Fibroblast of villous mesenchyme (primary cell): ENCODE measurements at regions not wholly inside any gene's neighbourhood (a gene's known extent, or its start where the extent isn't known, plus 50 kb on each side); places are given as distances from the start of the nearest gene placed in this dataset.
A peak's percentile ranks its signal among the peaks of the same experiment; 100 is the strongest.

Experiments
- DNase-seq: peaks from one replicate; pipeline ENCODE4 v3.0.0-alpha.2; 2010; ENCODE audit warnings: low read depth
- H3K4me3 ChIP-seq: 2 replicates; pipeline ENCODE4 v1.5.1; 2011; ENCODE audit warnings: low read depth, mild to moderate bottlenecking, low read length
- CTCF ChIP-seq: IDR thresholded peaks from 2 replicates; pipeline ENCODE4 v1.5.1; 2012; ENCODE audit warnings: low read depth, mild to moderate bottlenecking, low read length; ENCODE audit not compliant: insufficient read depth

GRCh38 chr4:1515156-1515555 lies 108.9 kb upstream of the NKX1-1 start:
- no peak for DNase-seq
- no peak for TF ChIP-seq CTCF
- no peak overlapping the region for H3K4me3 ChIP-seq

DNA sequence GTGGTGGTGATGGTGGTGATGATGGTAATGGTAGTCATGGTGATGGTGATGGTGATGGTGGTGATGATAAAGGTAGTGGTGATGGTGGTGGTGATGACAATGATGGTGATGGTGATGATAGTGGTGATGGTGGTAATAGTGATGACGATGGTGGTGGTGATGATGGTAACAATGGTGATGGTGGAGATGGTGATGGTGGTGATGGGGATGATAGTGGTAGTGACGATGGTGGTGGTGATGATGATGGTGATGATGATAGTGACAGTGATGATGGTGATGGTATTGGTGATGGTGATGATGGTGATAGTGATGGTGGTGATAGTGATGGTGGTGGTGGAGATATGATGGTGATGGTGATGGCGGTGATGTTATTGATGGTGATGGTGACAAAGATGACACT lies 108.4 kb upstream of the NKX1-1 start:
- no peak for DNase-seq
- no peak for TF ChIP-seq CTCF

GRCh38 chr4:1513936-1514483 lies 107.8 kb upstream of the NKX1-1 start:
- DNase-seq: no peak
- H3K4me3 ChIP-seq: no peak overlapping the region
- TF ChIP-seq CTCF: no peak

More for the DNA sequence above, 108.4 kb upstream of the NKX1-1 start:
- H3K4me3 ChIP-seq: no peak overlapping the region

DNA sequence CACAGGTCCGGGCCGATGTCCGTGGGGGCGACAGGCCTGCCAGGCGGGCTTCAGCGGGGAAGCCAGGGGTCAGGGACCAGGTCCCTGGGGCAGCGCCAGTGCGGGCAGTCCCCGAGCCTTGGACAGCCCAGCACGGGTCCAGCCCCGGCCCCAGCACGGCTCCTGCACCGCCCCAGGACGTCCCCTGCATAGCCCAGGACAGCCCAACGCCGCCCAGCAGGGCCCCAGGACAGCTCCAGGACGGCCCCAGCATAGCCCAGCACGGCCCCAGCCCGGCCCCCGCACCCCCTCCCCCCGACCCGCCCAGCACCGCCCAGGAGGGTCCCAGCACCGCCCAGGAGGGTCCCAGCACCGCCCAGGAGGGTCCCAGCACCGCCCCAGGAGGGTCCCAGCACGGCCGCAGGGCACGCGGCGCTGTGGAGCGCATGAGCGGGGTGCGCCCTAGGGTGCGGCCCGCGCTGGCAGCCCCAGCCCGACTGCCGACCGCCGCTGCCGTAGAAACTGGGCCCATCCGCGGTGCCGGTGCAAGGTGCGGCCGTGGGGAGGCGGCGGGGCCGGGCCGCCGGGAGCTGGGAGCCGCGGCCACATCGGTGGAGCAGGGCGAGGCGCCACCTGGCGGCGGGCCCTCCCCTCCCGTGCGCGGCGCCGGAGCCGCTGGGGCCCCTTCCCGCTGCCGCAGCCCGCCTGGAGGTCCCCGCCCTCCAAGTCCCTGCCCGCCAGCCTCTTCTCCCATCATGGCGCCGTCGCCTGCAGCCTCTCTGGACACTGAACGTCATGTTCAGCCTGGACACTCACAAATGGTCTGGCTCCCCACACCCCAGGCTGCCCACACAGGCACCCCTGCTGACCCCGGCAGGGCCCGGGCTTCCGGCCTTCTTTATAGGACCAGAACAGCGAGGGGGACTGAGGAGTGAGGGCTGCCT lies 106.8 kb upstream of the NKX1-1 start:
- H3K4me3 ChIP-seq: no peak overlapping the region
- peak; percentile 25 for TF ChIP-seq CTCF
- DNase-seq: peak; percentile 5

DNA sequence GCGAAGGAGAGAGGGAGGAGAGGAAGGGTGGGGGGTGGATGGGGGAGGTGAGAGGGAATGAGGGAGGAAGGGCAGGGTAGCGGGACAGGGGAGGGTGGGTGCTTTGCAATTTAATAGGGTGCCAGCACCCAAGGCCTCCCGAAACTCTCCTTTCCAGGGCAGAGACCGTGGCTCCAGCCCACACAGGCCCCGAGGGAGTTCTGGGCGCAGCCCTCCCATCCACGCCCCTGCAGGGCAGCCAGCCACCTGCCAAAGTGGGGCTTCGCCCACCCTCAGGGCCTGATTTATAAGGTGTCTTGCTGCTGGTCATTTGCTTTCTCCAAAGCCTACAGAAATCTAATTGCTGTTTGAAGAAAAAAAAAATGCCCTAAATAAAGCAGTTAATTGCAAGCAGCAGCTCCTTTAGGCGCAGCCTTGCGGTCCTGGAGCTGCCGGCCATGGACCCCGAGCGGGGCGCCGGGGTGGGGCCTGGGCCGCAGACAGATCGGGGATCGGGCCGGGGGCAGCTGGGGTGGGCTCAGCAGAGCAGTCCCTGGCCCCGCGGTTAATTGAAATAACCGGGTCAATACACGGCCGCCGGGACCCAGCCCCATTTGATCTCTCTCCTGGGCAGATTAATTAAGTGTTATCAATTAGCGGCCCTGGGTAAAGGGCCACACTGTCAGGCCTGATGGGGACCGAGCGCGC lies 106.0 kb upstream of the NKX1-1 start:
- no peak overlapping the region for H3K4me3 ChIP-seq
- DNase-seq: no peak
- no peak for TF ChIP-seq CTCF

GRCh38 chr4:1511441-1512041 lies 105.3 kb upstream of the NKX1-1 start:
- H3K4me3 ChIP-seq: no peak overlapping the region
- peak; percentile 22 for DNase-seq
- no peak for TF ChIP-seq CTCF
